Astrocyte of the cerebellum (primary cell): ENCODE measurements at regions not wholly inside any gene's neighbourhood (a gene's known extent, or its start where the extent isn't known, plus 50 kb on each side); places are given as distances from the start of the nearest gene placed in this dataset.

Source experiments
- DNase-seq: peaks from one replicate; pipeline ENCODE4 v3.0.0-alpha.2; 2011; ENCODE audit warnings: low read depth
- H3K4me3 ChIP-seq: 2 replicates; pipeline ENCODE4 v1.5.1; 2011; ENCODE audit warnings: mild to moderate bottlenecking, low read depth, low read length, moderate library complexity
- in situ Hi-C: cut with HindIII; loops from 2 replicates; pipeline ENCODE4 v1.10.0; 2017; ENCODE audit warnings: low sequenced_read_pairs
- TF ChIP-seq, protein P1 (sequence below): IDR thresholded peaks from 2 replicates; pipeline ENCODE4 v1.5.1; 2012; ENCODE audit warnings: low read length, low read depth, moderate library complexity, mild to moderate bottlenecking; ENCODE audit errors: missing control alignments

DNA sequence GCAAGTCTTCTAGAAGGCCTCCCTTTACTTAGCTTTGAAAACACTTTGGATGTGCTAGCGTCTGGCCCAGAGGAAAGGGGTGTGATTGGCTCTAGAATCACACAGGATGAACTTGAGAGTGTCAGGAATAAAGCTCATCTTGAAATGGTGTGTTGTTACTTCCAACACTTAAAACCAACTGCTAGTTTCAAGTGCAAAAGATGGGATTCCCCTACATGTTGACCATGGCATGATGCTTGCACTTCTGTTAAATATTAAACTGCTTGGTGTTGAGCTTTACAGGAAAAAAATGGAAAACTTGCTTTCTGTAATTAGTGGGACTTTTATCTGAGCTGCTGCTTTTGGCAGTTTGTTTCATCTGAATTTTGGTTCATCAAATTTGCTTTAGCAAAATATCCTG lies 261.1 kb downstream of the MED10 start:
- TF ChIP-seq, protein P1, sequence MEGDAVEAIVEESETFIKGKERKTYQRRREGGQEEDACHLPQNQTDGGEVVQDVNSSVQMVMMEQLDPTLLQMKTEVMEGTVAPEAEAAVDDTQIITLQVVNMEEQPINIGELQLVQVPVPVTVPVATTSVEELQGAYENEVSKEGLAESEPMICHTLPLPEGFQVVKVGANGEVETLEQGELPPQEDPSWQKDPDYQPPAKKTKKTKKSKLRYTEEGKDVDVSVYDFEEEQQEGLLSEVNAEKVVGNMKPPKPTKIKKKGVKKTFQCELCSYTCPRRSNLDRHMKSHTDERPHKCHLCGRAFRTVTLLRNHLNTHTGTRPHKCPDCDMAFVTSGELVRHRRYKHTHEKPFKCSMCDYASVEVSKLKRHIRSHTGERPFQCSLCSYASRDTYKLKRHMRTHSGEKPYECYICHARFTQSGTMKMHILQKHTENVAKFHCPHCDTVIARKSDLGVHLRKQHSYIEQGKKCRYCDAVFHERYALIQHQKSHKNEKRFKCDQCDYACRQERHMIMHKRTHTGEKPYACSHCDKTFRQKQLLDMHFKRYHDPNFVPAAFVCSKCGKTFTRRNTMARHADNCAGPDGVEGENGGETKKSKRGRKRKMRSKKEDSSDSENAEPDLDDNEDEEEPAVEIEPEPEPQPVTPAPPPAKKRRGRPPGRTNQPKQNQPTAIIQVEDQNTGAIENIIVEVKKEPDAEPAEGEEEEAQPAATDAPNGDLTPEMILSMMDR = no peak
- in situ Hi-C loops = no loop called here
- no peak for DNase-seq
- H3K4me3 ChIP-seq = no peak overlapping the region

DNA sequence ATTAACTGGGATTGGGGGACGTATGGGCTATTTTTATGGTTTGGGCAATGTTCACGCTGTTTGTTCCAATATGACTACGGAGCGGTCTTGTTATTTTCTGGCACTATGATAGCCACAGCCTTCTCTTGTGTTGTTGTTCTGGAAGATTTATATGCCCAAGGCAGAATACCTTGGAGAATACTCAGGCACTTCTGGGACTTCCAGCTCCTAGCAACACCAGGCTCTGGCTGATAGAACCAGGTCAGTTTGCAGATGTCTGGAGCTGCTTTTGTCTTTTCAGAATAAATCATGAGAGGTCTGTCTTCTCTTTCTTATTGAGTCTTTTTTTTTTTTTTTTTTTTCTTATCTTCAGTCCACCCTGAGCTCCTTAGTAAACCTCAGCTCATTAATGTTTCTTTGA lies 262.5 kb downstream of the MED10 start:
- TF ChIP-seq, protein P1 = no peak
- DNase-seq = no peak
- H3K4me3 ChIP-seq = no peak overlapping the region
- in situ Hi-C loops = no loop called here

DNA sequence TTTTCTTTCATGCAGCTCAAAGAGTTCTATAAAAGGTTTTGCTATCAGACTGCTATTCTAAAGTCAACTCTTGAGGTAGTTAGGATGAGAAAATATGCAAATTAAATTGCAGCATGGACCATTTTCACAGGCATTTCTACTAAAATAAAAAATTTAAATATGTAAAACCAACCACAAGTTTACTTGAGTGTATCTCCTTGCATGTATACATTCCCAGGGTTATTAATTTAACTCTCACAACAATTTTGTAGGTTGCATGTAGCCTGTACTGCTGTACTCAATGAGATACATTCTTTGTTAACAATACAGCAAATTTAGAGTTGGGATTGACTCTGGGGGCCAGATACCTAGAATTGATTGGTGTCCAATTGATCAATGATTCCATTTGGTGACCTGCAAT lies 265.8 kb downstream of the MED10 start:
- TF ChIP-seq, protein P1 = no peak
- no peak for DNase-seq
- no peak overlapping the region for H3K4me3 ChIP-seq
- in situ Hi-C loops = no loop called here

DNA sequence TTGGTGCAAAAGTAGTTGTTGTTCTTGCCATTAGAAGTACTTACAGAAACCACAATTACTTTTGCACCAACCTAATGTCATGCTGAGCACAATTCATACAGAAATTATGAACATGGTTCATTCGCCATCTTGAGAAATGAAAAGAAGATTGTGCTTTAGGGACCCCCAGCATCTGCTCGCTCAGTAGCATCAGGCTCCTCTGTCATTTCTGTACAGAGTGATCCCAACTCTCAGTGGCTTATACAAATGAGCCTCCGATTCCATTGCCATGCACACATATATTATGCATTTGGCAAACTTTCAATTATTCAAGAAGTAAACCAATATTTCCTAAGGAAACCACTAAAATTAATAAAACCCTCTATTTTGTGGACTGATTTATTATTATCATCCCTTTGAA lies 266.2 kb downstream of the MED10 start:
- no peak for DNase-seq
- TF ChIP-seq, protein P1 = no peak
- no peak overlapping the region for H3K4me3 ChIP-seq
- in situ Hi-C loops = no loop called here

DNA sequence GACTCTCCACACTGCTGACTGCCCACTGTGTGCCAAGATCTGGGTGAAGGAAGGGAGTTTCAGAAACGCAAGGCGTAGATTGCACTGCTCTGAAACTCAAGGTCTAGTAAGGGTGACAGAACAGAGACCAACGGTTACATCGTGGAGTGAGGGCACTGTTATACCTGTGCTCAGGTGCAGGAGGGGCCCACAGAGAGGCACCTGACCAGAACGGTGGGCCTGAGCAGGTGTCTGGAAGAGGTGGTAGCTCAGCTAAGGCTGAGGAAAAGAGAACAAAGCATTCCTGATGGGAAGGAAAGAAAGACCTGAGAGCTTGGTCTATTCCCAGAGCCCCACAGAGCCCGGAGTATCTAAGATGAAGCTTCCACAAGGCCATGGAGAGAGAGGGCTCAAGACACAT lies 267.2 kb downstream of the MED10 start:
- TF ChIP-seq, protein P1 = no peak
- no peak for DNase-seq
- H3K4me3 ChIP-seq = no peak overlapping the region
- in situ Hi-C loops = no loop called here

DNA sequence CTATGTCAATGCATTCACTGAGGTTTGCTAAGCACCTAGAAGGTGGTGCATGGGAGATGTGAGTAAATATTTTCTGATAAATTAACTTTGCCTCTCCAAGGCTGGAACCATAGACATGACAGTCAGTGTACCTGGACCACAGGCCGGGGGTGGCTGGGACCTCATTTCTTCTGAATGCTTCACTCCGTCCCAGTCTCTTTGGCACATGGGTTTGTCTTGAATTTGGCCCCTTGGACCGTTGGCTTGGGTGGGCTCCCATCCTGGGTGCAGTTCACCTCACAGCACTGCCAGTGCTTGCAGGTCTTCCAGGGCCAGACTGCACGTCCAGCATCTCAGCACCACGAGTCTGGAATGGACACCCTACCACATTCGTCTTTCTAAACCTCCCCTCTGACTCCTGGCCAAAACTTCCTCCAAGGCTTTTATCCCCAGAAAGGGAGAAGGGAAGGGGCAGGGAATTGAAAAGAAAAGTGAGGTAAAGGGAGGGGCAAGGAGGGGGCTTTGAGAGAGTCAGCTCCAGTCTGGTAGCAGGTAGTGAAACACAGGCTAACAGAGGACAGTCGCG lies 267.8 kb downstream of the MED10 start:
- no peak overlapping the region for H3K4me3 ChIP-seq
- TF ChIP-seq, protein P1 = no peak
- in situ Hi-C loops = no loop called here
- DNase-seq = no peak
